ENCODE measurements at regions not wholly inside any gene's neighbourhood (a gene's known extent, or its start where the extent isn't known, plus 50 kb on each side); places are given as distances from the start of the nearest gene placed in this dataset.

DNA sequence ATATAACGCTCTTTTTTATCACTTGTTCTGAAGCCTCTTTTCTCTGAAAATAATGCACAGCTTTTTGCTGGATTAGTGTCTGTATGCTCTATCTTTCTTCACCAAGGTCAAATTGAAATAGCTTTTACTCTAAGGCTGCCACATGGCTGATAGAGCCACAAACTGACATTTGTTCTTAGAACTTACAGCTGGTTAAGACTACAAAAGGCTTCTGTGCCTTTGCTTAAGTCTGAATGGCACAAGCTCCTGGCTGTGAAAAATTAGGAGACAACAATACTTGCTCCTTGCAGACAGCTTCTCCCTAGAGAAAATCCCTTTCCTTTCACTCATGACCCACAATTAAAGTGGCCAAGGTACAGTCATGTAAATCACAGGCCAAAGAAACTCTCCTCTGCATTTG is 515.3 kb downstream of the DSC3 start (continued):
- TF ChIP-seq RELA (CRISPR knock-in tag; IDR thresholded peaks at IDR 0.05): no peak
- no peak for TF ChIP-seq CBX2 (IDR thresholded peaks at IDR 0.05; ENCODE audit: low read depth, low read length)
- TF ChIP-seq CBX2 (CRISPR knock-in tag; IDR thresholded peaks at IDR 0.05; ENCODE audit: low read depth): no peak

DNA sequence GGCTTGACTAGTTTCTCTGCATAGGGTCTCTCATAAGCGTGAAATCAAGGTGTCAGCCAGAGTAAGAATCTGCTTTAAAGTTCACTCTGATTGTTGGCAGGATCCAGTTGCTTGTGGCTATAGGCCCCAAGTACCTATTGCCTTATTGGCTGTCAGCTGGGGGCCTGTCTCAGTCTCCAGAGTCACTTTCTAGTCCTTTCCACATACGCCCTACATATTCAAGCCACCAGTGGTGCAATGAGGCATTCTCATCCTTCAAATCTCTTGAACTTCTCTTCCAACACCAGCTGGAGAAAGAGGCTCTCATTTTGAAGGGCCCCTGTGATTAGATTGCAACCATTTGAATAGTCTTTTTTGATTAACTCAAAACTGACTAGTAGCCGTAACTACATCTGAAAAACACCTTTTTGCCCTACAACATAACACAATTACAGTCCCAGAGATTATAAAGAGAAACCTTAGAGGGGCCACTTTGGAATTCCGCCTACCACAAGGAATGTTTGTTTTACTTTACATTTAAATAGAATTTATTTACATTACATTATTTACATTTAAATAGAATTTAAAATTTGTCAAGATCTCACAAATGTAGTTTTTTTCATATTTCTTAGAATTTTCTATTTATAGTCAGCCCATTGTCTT is 520.1 kb downstream of the DSC3 start:
- no peak for FAIRE-seq
- POLR2A ChIA-PET: no interaction called here
- intact Hi-C loops (cut with micrococcal nuclease; ENCODE audit: unreplicated experiment) (no loop called here), in situ Hi-C loops (cut with HindIII; ENCODE audit: extremely low pct_ligation_motif_present, low pct_unique_long_range_greater_than_20kb) (no loop called here)
- 2% methylated on average over 4 of the region's 4 CpGs for WGBS (ENCODE audit: low lambda C conversion rate)
- Histone ChIP-seq H2AFZ (ENCODE audit: low read length) (no peak overlapping the region), H3K4me1 (ENCODE audit: insufficient read depth, low read length) (no peaks in the 10 kb centered on the region), H3K27me3 (ENCODE audit: control insufficient read depth in 1 of 2, insufficient read depth in 2 of 2, low read length in 2 of 2) (no peaks in the 10 kb centered on the region), H3K9ac (ENCODE audit: insufficient read depth, low read depth, low read length) (no peak overlapping the region), H4K20me1 (ENCODE audit: insufficient read depth, low read length) (no peaks in the 10 kb centered on the region), H3K4me2 (ENCODE audit: low read depth, low read length) (no peak overlapping the region), H3K79me2 (ENCODE audit: insufficient read depth, low read length) (no peaks in the 10 kb centered on the region), H3K9me3 (ENCODE audit: low read length) (no peaks in the 10 kb centered on the region), H3K36me3 (replicated peaks in 1 of 2; ENCODE audit: control insufficient read depth in 1 of 2, insufficient read depth in 2 of 2, low read length in 2 of 2) (no peaks in the 10 kb centered on the region), H3K27ac (ENCODE audit: extremely low read length, insufficient read depth, low read length) (no peak overlapping the region), H3K4me3 (replicated peaks in 1 of 3; ENCODE audit: insufficient read depth in 1 of 3, low read depth in 2 of 3, low read length in 3 of 3) (no peak overlapping the region)
- BruUV-seq (replicated peaks): no TSS peak
- CTCF ChIA-PET (ENCODE audit: low intra/inter-chr PET ratio, low total read pairs): no interaction called here
- DNase-seq (ENCODE audit: low spot score): no peak
- ATAC-seq: no peak
- TF ChIP-seq GATAD1 (CRISPR knock-in tag; IDR thresholded peaks at IDR 0.05) (no peak), NCOR1 (IDR thresholded peaks at IDR 0.05; ENCODE audit: borderline replicate concordance, low read length) (no peak), ZNF749 (CRISPR knock-in tag; IDR thresholded peaks at IDR 0.05; ENCODE audit: borderline replicate concordance) (no peak), ZNF773 (CRISPR knock-in tag; IDR thresholded peaks at IDR 0.05; ENCODE audit: borderline replicate concordance) (no peak), ZNF776 (CRISPR knock-in tag; IDR thresholded peaks at IDR 0.05) (no peak), ATF7 (IDR thresholded peaks at IDR 0.05) (no peak), ATF7 (CRISPR knock-in tag; IDR thresholded peaks at IDR 0.05) (no peak), ZNF207 (IDR thresholded peaks at IDR 0.05; ENCODE audit: borderline replicate concordance) (no peak), ZBTB38 (CRISPR knock-in tag; IDR thresholded peaks at IDR 0.05) (no peak), ZNF251 (CRISPR knock-in tag; IDR thresholded peaks at IDR 0.05) (no peak), HOXA9 (CRISPR knock-in tag; IDR thresholded peaks at IDR 0.05; ENCODE audit: borderline replicate concordance) (no peak), ZC3H4 (CRISPR knock-in tag; IDR thresholded peaks at IDR 0.05; ENCODE audit: borderline replicate concordance) (no peak)
- TF ChIP-seq, protein P1, sequence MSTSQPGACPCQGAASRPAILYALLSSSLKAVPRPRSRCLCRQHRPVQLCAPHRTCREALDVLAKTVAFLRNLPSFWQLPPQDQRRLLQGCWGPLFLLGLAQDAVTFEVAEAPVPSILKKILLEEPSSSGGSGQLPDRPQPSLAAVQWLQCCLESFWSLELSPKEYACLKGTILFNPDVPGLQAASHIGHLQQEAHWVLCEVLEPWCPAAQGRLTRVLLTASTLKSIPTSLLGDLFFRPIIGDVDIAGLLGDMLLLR (CRISPR knock-in tag; IDR thresholded peaks at IDR 0.05): no peak
- TF ChIP-seq, protein P2, sequence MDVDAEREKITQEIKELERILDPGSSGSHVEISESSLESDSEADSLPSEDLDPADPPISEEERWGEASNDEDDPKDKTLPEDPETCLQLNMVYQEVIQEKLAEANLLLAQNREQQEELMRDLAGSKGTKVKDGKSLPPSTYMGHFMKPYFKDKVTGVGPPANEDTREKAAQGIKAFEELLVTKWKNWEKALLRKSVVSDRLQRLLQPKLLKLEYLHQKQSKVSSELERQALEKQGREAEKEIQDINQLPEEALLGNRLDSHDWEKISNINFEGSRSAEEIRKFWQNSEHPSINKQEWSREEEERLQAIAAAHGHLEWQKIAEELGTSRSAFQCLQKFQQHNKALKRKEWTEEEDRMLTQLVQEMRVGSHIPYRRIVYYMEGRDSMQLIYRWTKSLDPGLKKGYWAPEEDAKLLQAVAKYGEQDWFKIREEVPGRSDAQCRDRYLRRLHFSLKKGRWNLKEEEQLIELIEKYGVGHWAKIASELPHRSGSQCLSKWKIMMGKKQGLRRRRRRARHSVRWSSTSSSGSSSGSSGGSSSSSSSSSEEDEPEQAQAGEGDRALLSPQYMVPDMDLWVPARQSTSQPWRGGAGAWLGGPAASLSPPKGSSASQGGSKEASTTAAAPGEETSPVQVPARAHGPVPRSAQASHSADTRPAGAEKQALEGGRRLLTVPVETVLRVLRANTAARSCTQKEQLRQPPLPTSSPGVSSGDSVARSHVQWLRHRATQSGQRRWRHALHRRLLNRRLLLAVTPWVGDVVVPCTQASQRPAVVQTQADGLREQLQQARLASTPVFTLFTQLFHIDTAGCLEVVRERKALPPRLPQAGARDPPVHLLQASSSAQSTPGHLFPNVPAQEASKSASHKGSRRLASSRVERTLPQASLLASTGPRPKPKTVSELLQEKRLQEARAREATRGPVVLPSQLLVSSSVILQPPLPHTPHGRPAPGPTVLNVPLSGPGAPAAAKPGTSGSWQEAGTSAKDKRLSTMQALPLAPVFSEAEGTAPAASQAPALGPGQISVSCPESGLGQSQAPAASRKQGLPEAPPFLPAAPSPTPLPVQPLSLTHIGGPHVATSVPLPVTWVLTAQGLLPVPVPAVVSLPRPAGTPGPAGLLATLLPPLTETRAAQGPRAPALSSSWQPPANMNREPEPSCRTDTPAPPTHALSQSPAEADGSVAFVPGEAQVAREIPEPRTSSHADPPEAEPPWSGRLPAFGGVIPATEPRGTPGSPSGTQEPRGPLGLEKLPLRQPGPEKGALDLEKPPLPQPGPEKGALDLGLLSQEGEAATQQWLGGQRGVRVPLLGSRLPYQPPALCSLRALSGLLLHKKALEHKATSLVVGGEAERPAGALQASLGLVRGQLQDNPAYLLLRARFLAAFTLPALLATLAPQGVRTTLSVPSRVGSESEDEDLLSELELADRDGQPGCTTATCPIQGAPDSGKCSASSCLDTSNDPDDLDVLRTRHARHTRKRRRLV (CRISPR knock-in tag; IDR thresholded peaks at IDR 0.05): no peak
